ENCODE measurements at regions not wholly inside any gene's neighbourhood (a gene's known extent, or its start where the extent isn't known, plus 50 kb on each side); places are given as distances from the start of the nearest gene placed in this dataset.
"Not testable (repeated sequence)": the region's sequence is repeated elsewhere in the genome, so short reads cannot be mapped to it uniquely, and the experiment has no call there.

- no peak for DNase-seq
- no peaks in the 10 kb centered on the region for H3K27me3 ChIP-seq
- H3K27ac ChIP-seq: no peak overlapping the region
- no peaks in the 10 kb centered on the region for H3K9me3 ChIP-seq (replicated peaks)
- H3K4me1 ChIP-seq: no peaks in the 10 kb centered on the region
- no peak overlapping the region for H3K4me3 ChIP-seq
- H3K36me3 ChIP-seq: no peaks in the 10 kb centered on the region
Observed at GRCh38 chr2:153532140-153532539, 53.6 kb upstream of the RPRM start.

- DNase-seq; H3K27ac ChIP-seq; H3K4me1 ChIP-seq; H3K4me3 ChIP-seq; H3K36me3 ChIP-seq; H3K9me3 ChIP-seq (replicated peaks); H3K27me3 ChIP-seq: not testable (repeated sequence)
Observed at GRCh38 chr2:153533803-153534202, 55.2 kb upstream of the RPRM start.

- not testable (repeated sequence) for H3K27ac ChIP-seq; H3K9me3 ChIP-seq (replicated peaks); DNase-seq; H3K27me3 ChIP-seq; H3K36me3 ChIP-seq; H3K4me1 ChIP-seq; H3K4me3 ChIP-seq
Observed at GRCh38 chr2:153534590-153534989, 56.0 kb upstream of the RPRM start.

- Histone ChIP-seq H3K36me3 (no peaks in the 10 kb centered on the region), H3K27ac (no peak overlapping the region), H3K4me1 (no peaks in the 10 kb centered on the region), H3K4me3 (no peak overlapping the region), H3K9me3 (replicated peaks) (no peaks in the 10 kb centered on the region), H3K27me3 (no peaks in the 10 kb centered on the region)
- DNase-seq: no peak
Observed at GRCh38 chr2:153536115-153536514, 57.6 kb upstream of the RPRM start.

GRCh38 chr2:153538102-153538501 is 59.5 kb upstream of the RPRM start:
- not testable (repeated sequence) for H3K27me3 ChIP-seq

GRCh38 chr2:153543635-153544071 is 65.1 kb upstream of the RPRM start:
- no peaks in the 10 kb centered on the region for H3K4me1 ChIP-seq
- no peaks in the 10 kb centered on the region for H3K27me3 ChIP-seq
- no peaks in the 10 kb centered on the region for H3K36me3 ChIP-seq
- no peaks in the 10 kb centered on the region for H3K9me3 ChIP-seq (replicated peaks)
- no peak overlapping the region for H3K4me3 ChIP-seq
- H3K27ac ChIP-seq: no peak overlapping the region
- peak in 1 of 2 experiments; percentile 3 for DNase-seq

More at GRCh38 chr2:153538102-153538501, 59.5 kb upstream of the RPRM start:
- not testable (repeated sequence) for H3K27ac ChIP-seq; H3K36me3 ChIP-seq; H3K4me3 ChIP-seq; H3K9me3 ChIP-seq (replicated peaks); DNase-seq; H3K4me1 ChIP-seq

GRCh38 chr2:153546358-153546757 is 67.8 kb upstream of the RPRM start:
- Histone ChIP-seq H3K4me1 (no peaks in the 10 kb centered on the region), H3K36me3 (no peaks in the 10 kb centered on the region), H3K27ac (no peak overlapping the region), H3K9me3 (replicated peaks) (no peaks in the 10 kb centered on the region), H3K27me3 (no peaks in the 10 kb centered on the region), H3K4me3 (no peak overlapping the region)
- no peak for DNase-seq

- no peaks in the 10 kb centered on the region for H3K36me3 ChIP-seq
- no peak for DNase-seq
- no peaks in the 10 kb centered on the region for H3K9me3 ChIP-seq (replicated peaks)
- no peaks in the 10 kb centered on the region for H3K27me3 ChIP-seq
- H3K4me1 ChIP-seq: no peaks in the 10 kb centered on the region
- no peak overlapping the region for H3K4me3 ChIP-seq
- no peak overlapping the region for H3K27ac ChIP-seq
Observed at GRCh38 chr2:153548536-153548935, 70.0 kb upstream of the RPRM start.

- H3K9me3 ChIP-seq (replicated peaks): no peaks in the 10 kb centered on the region
- DNase-seq: no peak
- no peak overlapping the region for H3K27ac ChIP-seq
- H3K4me1 ChIP-seq: no peaks in the 10 kb centered on the region
- no peak overlapping the region for H3K4me3 ChIP-seq
- no peaks in the 10 kb centered on the region for H3K36me3 ChIP-seq
- H3K27me3 ChIP-seq: no peaks in the 10 kb centered on the region
Observed at GRCh38 chr2:153551698-153552097, 73.1 kb upstream of the RPRM start.

- no peak overlapping the region for H3K27ac ChIP-seq
- no peaks in the 10 kb centered on the region for H3K4me1 ChIP-seq
- H3K27me3 ChIP-seq: no peaks in the 10 kb centered on the region; the same call in 1 of the 2 replicates
- no peaks in the 10 kb centered on the region for H3K36me3 ChIP-seq
- H3K9me3 ChIP-seq (replicated peaks): no peaks in the 10 kb centered on the region
- no peak for DNase-seq
- H3K4me3 ChIP-seq: no peak overlapping the region
Observed at GRCh38 chr2:153557211-153557610, 78.6 kb upstream of the RPRM start.

- Histone ChIP-seq H3K9me3 (replicated peaks) (no peaks in the 10 kb centered on the region), H3K36me3 (no peaks in the 10 kb centered on the region), H3K4me3 (no peak overlapping the region), H3K27me3 (no peaks in the 10 kb centered on the region; the same call in 1 of the 2 replicates), H3K4me1 (no peaks in the 10 kb centered on the region), H3K27ac (no peak overlapping the region)
- DNase-seq: no peak
Observed at GRCh38 chr2:153557714-153558113, 79.2 kb upstream of the RPRM start.

GRCh38 chr2:153558247-153558646 is 79.7 kb upstream of the RPRM start:
- Histone ChIP-seq H3K27me3 (no peaks in the 10 kb centered on the region; the same call in 1 of the 2 replicates), H3K4me3 (no peak overlapping the region), H3K36me3 (no peaks in the 10 kb centered on the region), H3K27ac (no peak overlapping the region), H3K4me1 (no peaks in the 10 kb centered on the region), H3K9me3 (replicated peaks) (no peaks in the 10 kb centered on the region)
- no peak for DNase-seq

GRCh38 chr2:153567367-153567766 is 88.8 kb upstream of the RPRM start:
- no peak overlapping the region for H3K4me3 ChIP-seq
- DNase-seq: no peak
- H3K9me3 ChIP-seq (replicated peaks): no peaks in the 10 kb centered on the region
- no peaks in the 10 kb centered on the region for H3K4me1 ChIP-seq
- H3K27ac ChIP-seq: no peak overlapping the region
- no peaks in the 10 kb centered on the region for H3K27me3 ChIP-seq
- H3K36me3 ChIP-seq: no peaks in the 10 kb centered on the region

GRCh38 chr2:153568105-153568504 is 89.5 kb upstream of the RPRM start:
- Histone ChIP-seq H3K4me3 (no peak overlapping the region), H3K27me3 (no peaks in the 10 kb centered on the region)

GRCh38 chr2:153575171-153575853 is 96.8 kb upstream of the RPRM start:
- no peaks in the 10 kb centered on the region for H3K27me3 ChIP-seq
- no peak overlapping the region for H3K27ac ChIP-seq
- H3K36me3 ChIP-seq: no peaks in the 10 kb centered on the region
- no peak for DNase-seq
- no peak overlapping the region for H3K4me3 ChIP-seq
- H3K9me3 ChIP-seq (replicated peaks): no peaks in the 10 kb centered on the region
- no peaks in the 10 kb centered on the region for H3K4me1 ChIP-seq

More at GRCh38 chr2:153568105-153568504, 89.5 kb upstream of the RPRM start:
- H3K4me1 ChIP-seq: no peaks in the 10 kb centered on the region
- H3K36me3 ChIP-seq: no peaks in the 10 kb centered on the region
- no peaks in the 10 kb centered on the region for H3K9me3 ChIP-seq (replicated peaks)
- no peak for DNase-seq
- H3K27ac ChIP-seq: no peak overlapping the region

GRCh38 chr2:153584244-153584643 is 105.7 kb upstream of the RPRM start:
- no peaks in the 10 kb centered on the region for H3K36me3 ChIP-seq

More at GRCh38 chr2:153584244-153584643, 105.7 kb upstream of the RPRM start:
- H3K27me3 ChIP-seq: no peaks in the 10 kb centered on the region
- no peaks in the 10 kb centered on the region for H3K4me1 ChIP-seq
- no peak for DNase-seq
- no peak overlapping the region for H3K27ac ChIP-seq
- no peaks in the 10 kb centered on the region for H3K9me3 ChIP-seq (replicated peaks)
- no peak overlapping the region for H3K4me3 ChIP-seq

Measured in SJCRH30 (cell line).